UCSD-AML1 (cell line): ENCODE measurements at regions not wholly inside any gene's neighbourhood (a gene's known extent, or its start where the extent isn't known, plus 50 kb on each side); places are given as distances from the start of the nearest gene placed in this dataset.

Source experiments
- DNase-seq: peaks from one replicate; lab custom pipeline; 2025; ENCODE audit not compliant: unreplicated experiment; lab: John Stamatoyannopoulos, UW

- no peak for DNase-seq
These were observed 102.7 kb upstream of the SLC22A23 start for GRCh38 chr6:3559561-3559960.

- no peak for DNase-seq
These were observed 100.5 kb upstream of the SLC22A23 start for GRCh38 chr6:3557336-3557735.

- DNase-seq: no peak
These were observed 96.4 kb upstream of the SLC22A23 start for GRCh38 chr6:3553254-3553653.

GRCh38 chr6:3551716-3552511 lies 95.1 kb upstream of the SLC22A23 start:
- DNase-seq: no peak

GRCh38 chr6:3549314-3549940 lies 92.6 kb upstream of the SLC22A23 start:
- DNase-seq: no peak

- no peak for DNase-seq
These were observed 89.3 kb upstream of the SLC22A23 start for GRCh38 chr6:3546121-3546520.

GRCh38 chr6:3545156-3545555 lies 88.3 kb upstream of the SLC22A23 start:
- no peak for DNase-seq

- DNase-seq: no peak
These were observed 85.3 kb upstream of the SLC22A23 start for GRCh38 chr6:3542032-3542640.

- DNase-seq: no peak
These were observed 84.2 kb upstream of the SLC22A23 start for GRCh38 chr6:3541006-3541585.

- DNase-seq: no peak
These were observed 83.5 kb upstream of the SLC22A23 start for GRCh38 chr6:3540253-3540820.

- DNase-seq: no peak
These were observed 81.7 kb upstream of the SLC22A23 start for GRCh38 chr6:3538536-3538935.

GRCh38 chr6:3536901-3537300 lies 80.1 kb upstream of the SLC22A23 start:
- DNase-seq: no peak

GRCh38 chr6:3535776-3536435 lies 79.1 kb upstream of the SLC22A23 start:
- DNase-seq: no peak

- no peak for DNase-seq
These were observed 78.4 kb upstream of the SLC22A23 start for GRCh38 chr6:3535033-3535775.

- DNase-seq: no peak
These were observed 77.7 kb upstream of the SLC22A23 start for GRCh38 chr6:3534599-3534998.

- DNase-seq: no peak
These were observed 77.1 kb upstream of the SLC22A23 start for GRCh38 chr6:3533981-3534380.

- no peak for DNase-seq
These were observed 75.6 kb upstream of the SLC22A23 start for GRCh38 chr6:3532296-3532916.

GRCh38 chr6:3531481-3531880 lies 74.6 kb upstream of the SLC22A23 start:
- DNase-seq: no peak

- no peak for DNase-seq
These were observed 73.7 kb upstream of the SLC22A23 start for GRCh38 chr6:3530515-3530914.

GRCh38 chr6:3529721-3530120 lies 72.9 kb upstream of the SLC22A23 start:
- DNase-seq: no peak
